ENCODE measurements at regions not wholly inside any gene's neighbourhood (a gene's known extent, or its start where the extent isn't known, plus 50 kb on each side); places are given as distances from the start of the nearest gene placed in this dataset.

- no peak overlapping the region for H3K4me3 Mint-ChIP-seq (ENCODE audit: unreplicated experiment)
- no peak for TF ChIP-seq CTCF (IDR thresholded peaks at IDR 0.05; ENCODE audit: partially characterized antibody, unreplicated experiment)
- no peak overlapping the region for H3K27ac Mint-ChIP-seq (ENCODE audit: unreplicated experiment)
- peaks cover 2% of the 10 kb centered on the region for H3K9me3 Mint-ChIP-seq (ENCODE audit: unreplicated experiment)
- no peaks in the 10 kb centered on the region for H3K4me1 Mint-ChIP-seq (ENCODE audit: low read depth, unreplicated experiment)
- no peaks in the 10 kb centered on the region for H3K27me3 Mint-ChIP-seq (ENCODE audit: unreplicated experiment)
- no peak for DNase-seq
- H3K36me3 Mint-ChIP-seq (ENCODE audit: unreplicated experiment) = no peaks in the 10 kb centered on the region
These were observed 450.5 kb downstream of the ZPLD1 start for GRCh38 chr3:102885289-102885688.

- no peak for DNase-seq
- H3K27ac Mint-ChIP-seq (ENCODE audit: unreplicated experiment) = no peak overlapping the region
These were observed 452.6 kb downstream of the ZPLD1 start for GRCh38 chr3:102887431-102887830.

GRCh38 chr3:102896851-102897621 lies 462.2 kb downstream of the ZPLD1 start:
- Mint-ChIP-seq H3K27ac (ENCODE audit: unreplicated experiment) (no peak overlapping the region), H3K27me3 (ENCODE audit: unreplicated experiment) (no peaks in the 10 kb centered on the region), H3K36me3 (ENCODE audit: unreplicated experiment) (no peaks in the 10 kb centered on the region), H3K4me3 (ENCODE audit: unreplicated experiment) (no peak overlapping the region), H3K4me1 (ENCODE audit: low read depth, unreplicated experiment) (no peaks in the 10 kb centered on the region), H3K9me3 (ENCODE audit: unreplicated experiment) (no peaks in the 10 kb centered on the region)
- DNase-seq = no peak
- no peak for TF ChIP-seq CTCF (IDR thresholded peaks at IDR 0.05; ENCODE audit: partially characterized antibody, unreplicated experiment)

More at GRCh38 chr3:102887431-102887830, 452.6 kb downstream of the ZPLD1 start:
- TF ChIP-seq CTCF (IDR thresholded peaks at IDR 0.05; ENCODE audit: partially characterized antibody, unreplicated experiment) = no peak
- Mint-ChIP-seq H3K9me3 (ENCODE audit: unreplicated experiment) (peaks cover 2% of the 10 kb centered on the region), H3K4me1 (ENCODE audit: low read depth, unreplicated experiment) (no peaks in the 10 kb centered on the region), H3K36me3 (ENCODE audit: unreplicated experiment) (no peaks in the 10 kb centered on the region), H3K27me3 (ENCODE audit: unreplicated experiment) (no peaks in the 10 kb centered on the region), H3K4me3 (ENCODE audit: unreplicated experiment) (no peak overlapping the region)

- H3K4me3 Mint-ChIP-seq (ENCODE audit: unreplicated experiment) = no peak overlapping the region
- no peaks in the 10 kb centered on the region for H3K27me3 Mint-ChIP-seq (ENCODE audit: unreplicated experiment)
- DNase-seq = no peak
- no peaks in the 10 kb centered on the region for H3K4me1 Mint-ChIP-seq (ENCODE audit: low read depth, unreplicated experiment)
- H3K9me3 Mint-ChIP-seq (ENCODE audit: unreplicated experiment) = no peaks in the 10 kb centered on the region
- no peaks in the 10 kb centered on the region for H3K36me3 Mint-ChIP-seq (ENCODE audit: unreplicated experiment)
- H3K27ac Mint-ChIP-seq (ENCODE audit: unreplicated experiment) = no peak overlapping the region
- no peak for TF ChIP-seq CTCF (IDR thresholded peaks at IDR 0.05; ENCODE audit: partially characterized antibody, unreplicated experiment)
These were observed 469.8 kb downstream of the ZPLD1 start for GRCh38 chr3:102904629-102905028.

GRCh38 chr3:102905811-102906210 lies 471.0 kb downstream of the ZPLD1 start:
- no peaks in the 10 kb centered on the region for H3K9me3 Mint-ChIP-seq (ENCODE audit: unreplicated experiment)
- H3K4me3 Mint-ChIP-seq (ENCODE audit: unreplicated experiment) = no peak overlapping the region
- H3K27me3 Mint-ChIP-seq (ENCODE audit: unreplicated experiment) = no peaks in the 10 kb centered on the region
- no peaks in the 10 kb centered on the region for H3K4me1 Mint-ChIP-seq (ENCODE audit: low read depth, unreplicated experiment)
- H3K27ac Mint-ChIP-seq (ENCODE audit: unreplicated experiment) = no peak overlapping the region
- no peak for DNase-seq
- no peak for TF ChIP-seq CTCF (IDR thresholded peaks at IDR 0.05; ENCODE audit: partially characterized antibody, unreplicated experiment)
- H3K36me3 Mint-ChIP-seq (ENCODE audit: unreplicated experiment) = no peaks in the 10 kb centered on the region
